Immature natural killer cell (primary cell): ENCODE measurements at regions not wholly inside any gene's neighbourhood (a gene's known extent, or its start where the extent isn't known, plus 50 kb on each side); places are given as distances from the start of the nearest gene placed in this dataset.

Experiments
- DNase-seq, 3 donors: peaks; one replicate each; pipeline ENCODE4 v3.0.0; 2022; ENCODE audit warnings: mixed read lengths in 1 of 3
- H3K27ac Mint-ChIP-seq, 6 donors: one replicate each; pipeline ENCODE4 v1.8.0; 2020; ENCODE audit warnings: mixed read lengths in 6 of 6, mild to moderate bottlenecking in 5 of 6, inconsistent platforms in 4 of 6, moderate library complexity in 3 of 6
- H3K27me3 Mint-ChIP-seq, 3 donors: one replicate each; pipeline ENCODE4 v1.8.0; 2020 to 2021; ENCODE audit warnings: low read depth in 3 of 3, mild to moderate bottlenecking in 3 of 3, mixed read lengths in 3 of 3, moderate library complexity in 3 of 3, inconsistent platforms in 1 of 3
- H3K36me3 Mint-ChIP-seq, 3 donors: one replicate each; pipeline ENCODE4 v1.8.0; 2020; ENCODE audit warnings: mixed read lengths in 3 of 3, inconsistent platforms in 2 of 3, mild to moderate bottlenecking in 2 of 3
- H3K4me1 Mint-ChIP-seq, 2 donors: one replicate each; pipeline ENCODE4 v1.8.0; 2020; ENCODE audit warnings: inconsistent platforms in 2 of 2, mild to moderate bottlenecking in 2 of 2, mixed read lengths in 2 of 2, moderate library complexity in 1 of 2
- H3K4me3 Mint-ChIP-seq, 5 donors: one replicate each; pipeline ENCODE4 v1.8.0; 2020; ENCODE audit warnings: mild to moderate bottlenecking in 5 of 5, mixed read lengths in 5 of 5, inconsistent platforms in 3 of 5, moderate library complexity in 3 of 5
- H3K9me3 Mint-ChIP-seq, 6 donors: one replicate each; pipeline ENCODE4 v1.8.0; 2020; ENCODE audit warnings: mild to moderate bottlenecking in 6 of 6, mixed read lengths in 6 of 6, inconsistent platforms in 4 of 6, moderate library complexity in 3 of 6

DNA sequence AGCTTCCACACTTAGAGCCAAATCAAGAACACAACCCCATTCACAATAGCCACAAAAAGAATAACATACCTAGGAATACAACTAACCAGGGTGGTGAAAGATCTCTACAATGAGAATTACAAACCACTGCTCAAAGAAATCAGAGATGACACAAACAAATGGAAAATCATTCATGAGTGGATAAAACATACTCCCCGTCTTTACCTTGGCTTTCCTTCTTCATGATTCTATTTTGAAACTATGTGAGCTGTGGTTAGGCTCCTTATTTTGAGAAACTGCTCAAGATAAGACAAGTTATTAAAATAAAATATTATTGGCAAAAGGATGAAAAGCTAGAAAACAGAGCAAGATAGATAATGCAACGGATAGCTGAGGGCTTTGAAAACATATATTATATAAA, 598.1 kb upstream of the FAT1 start:
- H3K4me1 Mint-ChIP-seq: no peaks in the 10 kb centered on the region
- no peaks in the 10 kb centered on the region for H3K27me3 Mint-ChIP-seq
- no peak overlapping the region for H3K27ac Mint-ChIP-seq
- no peaks in the 10 kb centered on the region for H3K36me3 Mint-ChIP-seq
- DNase-seq: no peak
- H3K4me3 Mint-ChIP-seq: no peak overlapping the region
- H3K9me3 Mint-ChIP-seq: peaks cover 7 to 50% (median 14%) of the 10 kb centered on the region in 6 donors

DNA sequence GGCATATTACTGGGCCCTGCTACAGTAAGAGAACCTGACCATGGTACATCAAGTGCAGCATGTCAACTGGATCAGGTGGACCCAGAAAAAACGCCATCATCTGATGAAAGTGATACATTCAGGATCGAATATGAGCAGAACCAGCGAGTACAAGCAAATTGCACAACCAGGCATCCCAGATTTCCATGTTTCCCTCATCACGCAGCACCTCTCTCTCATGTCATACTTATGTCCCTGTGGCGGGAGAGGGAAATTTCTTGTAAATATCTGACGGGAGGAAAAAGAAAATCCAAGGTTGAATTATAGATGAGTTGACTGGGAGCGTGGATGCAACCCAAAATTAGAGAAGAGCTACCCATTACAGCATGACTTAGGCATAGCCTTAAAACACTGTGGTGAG, 608.5 kb upstream of the FAT1 start:
- Mint-ChIP-seq H3K36me3 (no peaks in the 10 kb centered on the region), H3K4me3 (no peak overlapping the region), H3K9me3 (peaks cover 8 to 62% (median 29%) of the 10 kb centered on the region in 6 donors), H3K4me1 (no peaks in the 10 kb centered on the region), H3K27ac (no peak overlapping the region), H3K27me3 (no peaks in the 10 kb centered on the region)
- DNase-seq: no peak

DNA sequence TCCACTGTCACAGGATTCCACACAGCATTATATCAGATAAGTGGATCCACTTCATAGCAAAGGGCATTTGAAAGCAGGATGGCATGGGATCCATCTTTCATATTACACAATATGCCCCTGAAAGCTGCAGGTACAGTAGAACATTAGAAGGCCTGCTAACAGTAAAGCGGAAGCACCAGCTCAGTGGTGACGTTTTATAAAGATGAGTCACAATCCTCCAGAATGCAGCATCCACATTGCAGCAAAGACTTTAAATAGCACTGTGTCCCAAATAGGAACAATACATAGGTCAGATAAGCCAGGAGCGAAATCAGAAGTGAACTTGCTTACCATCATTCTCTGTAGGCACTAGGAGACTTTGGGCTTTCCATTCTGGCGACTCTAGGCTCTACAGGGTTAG, 609.5 kb upstream of the FAT1 start:
- Mint-ChIP-seq H3K36me3 (no peaks in the 10 kb centered on the region), H3K27me3 (no peaks in the 10 kb centered on the region), H3K4me1 (no peaks in the 10 kb centered on the region), H3K9me3 (peaks cover 8 to 57% (median 31%) of the 10 kb centered on the region in 6 donors), H3K4me3 (no peak overlapping the region), H3K27ac (no peak overlapping the region)
- no peak for DNase-seq

DNA sequence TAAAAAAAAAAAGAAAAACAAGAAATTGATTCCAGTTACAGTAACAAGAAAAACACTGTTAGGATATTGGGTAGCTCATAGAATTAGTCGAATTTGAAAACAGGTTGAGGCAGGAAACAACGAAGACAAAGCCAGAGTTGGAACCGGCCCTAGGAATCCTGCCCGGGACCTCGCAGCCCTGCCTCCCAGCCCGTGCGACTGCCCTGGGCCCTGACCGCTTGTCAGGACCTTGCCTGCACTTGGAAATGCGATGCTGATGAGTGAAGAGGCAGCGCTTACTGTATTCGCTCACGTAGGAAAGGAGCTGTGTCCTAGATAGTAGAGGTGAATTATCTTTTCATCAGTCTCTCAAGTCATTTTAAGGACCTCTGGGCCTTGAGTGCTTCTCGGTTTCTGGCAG, 611.7 kb upstream of the FAT1 start:
- H3K27ac Mint-ChIP-seq: no peak overlapping the region
- no peaks in the 10 kb centered on the region for H3K27me3 Mint-ChIP-seq
- H3K36me3 Mint-ChIP-seq: no peaks in the 10 kb centered on the region
- H3K9me3 Mint-ChIP-seq: peaks cover 11 to 43% (median 31%) of the 10 kb centered on the region in 6 donors
- H3K4me3 Mint-ChIP-seq: no peak overlapping the region
- no peaks in the 10 kb centered on the region for H3K4me1 Mint-ChIP-seq
- DNase-seq: no peak

DNA sequence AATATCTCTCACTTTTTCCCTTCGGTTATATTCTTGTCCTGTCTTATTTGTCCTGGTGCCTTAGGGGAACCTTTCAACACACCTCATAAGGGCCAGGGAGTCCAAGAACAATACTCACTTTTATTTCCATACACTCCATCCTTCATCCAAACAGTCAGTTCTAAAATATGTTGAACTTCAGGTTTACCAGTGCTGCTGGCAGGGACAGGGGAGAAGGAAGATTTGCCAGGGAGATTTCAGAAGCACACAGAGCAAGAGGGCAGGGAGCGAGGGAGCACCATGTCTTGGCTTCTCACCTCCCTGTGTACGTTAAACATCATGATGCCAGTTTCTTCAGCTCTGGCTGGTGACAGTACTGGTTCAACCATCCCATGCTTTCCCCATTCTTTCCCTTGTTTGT, 631.1 kb upstream of the FAT1 start:
- Mint-ChIP-seq H3K36me3 (no peaks in the 10 kb centered on the region), H3K27ac (no peak overlapping the region), H3K9me3 (peaks cover 5 to 38% (median 32%) of the 10 kb centered on the region in 6 donors), H3K27me3 (peaks cover 0 to 2% (median 0%) of the 10 kb centered on the region in 3 donors), H3K4me3 (no peak overlapping the region), H3K4me1 (no peaks in the 10 kb centered on the region)
- DNase-seq: no peak

DNA sequence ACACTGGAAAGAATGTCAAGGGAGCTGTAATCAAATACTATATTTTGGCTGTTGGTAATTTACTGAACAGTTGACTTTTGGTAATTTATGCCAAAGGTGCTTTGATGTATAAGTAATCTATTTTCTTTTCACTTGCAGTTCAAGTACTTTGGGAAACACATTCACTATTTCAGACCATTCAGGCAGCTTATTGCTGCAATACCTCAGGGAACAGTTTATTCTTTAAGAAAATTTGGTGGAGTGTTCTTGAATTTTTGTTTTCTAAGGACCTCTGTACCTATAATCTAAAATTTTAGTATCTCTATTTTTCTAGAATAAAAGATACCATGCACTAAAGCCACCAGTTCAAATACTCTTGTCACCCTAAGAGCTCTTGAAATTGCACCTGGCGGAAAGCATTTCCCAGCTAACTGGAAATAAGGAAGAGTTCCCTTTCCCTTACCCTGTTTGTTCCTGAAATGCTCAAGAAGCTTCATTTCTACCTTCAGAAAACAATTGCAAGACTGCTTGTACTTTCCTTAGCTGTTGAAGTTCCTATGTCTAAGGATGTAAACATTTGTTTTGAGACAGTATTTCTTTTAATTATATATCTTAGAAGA, 633.5 kb upstream of the FAT1 start:
- DNase-seq: no peak
- H3K9me3 Mint-ChIP-seq: peaks cover 8 to 39% (median 31%) of the 10 kb centered on the region in 6 donors
- no peak overlapping the region for H3K4me3 Mint-ChIP-seq
- H3K36me3 Mint-ChIP-seq: no peaks in the 10 kb centered on the region
- H3K27me3 Mint-ChIP-seq: peaks cover 0 to 2% (median 0%) of the 10 kb centered on the region in 3 donors
- no peak overlapping the region for H3K27ac Mint-ChIP-seq
- no peaks in the 10 kb centered on the region for H3K4me1 Mint-ChIP-seq

DNA sequence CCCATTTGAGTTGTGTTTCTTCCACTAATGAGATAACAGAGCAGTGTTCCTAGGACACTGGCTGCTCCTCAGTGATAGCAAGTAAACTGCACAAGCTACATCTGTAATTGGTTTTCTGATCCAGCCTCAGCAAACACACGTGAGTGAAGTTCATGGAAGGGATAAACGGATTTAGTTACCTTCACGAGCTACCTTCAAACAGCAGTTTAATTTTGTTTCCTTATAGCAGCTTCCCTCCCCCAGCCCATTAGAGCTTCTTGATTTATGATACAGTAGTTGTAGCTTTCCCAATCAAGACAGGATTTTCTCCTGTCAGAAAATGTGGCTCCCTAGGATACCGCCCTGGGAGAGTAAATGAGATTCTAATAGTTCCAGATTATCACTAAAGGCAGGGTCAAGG, 634.2 kb upstream of the FAT1 start:
- Mint-ChIP-seq H3K36me3 (no peaks in the 10 kb centered on the region), H3K4me3 (no peak overlapping the region), H3K4me1 (no peaks in the 10 kb centered on the region), H3K9me3 (peaks cover 9 to 39% (median 29%) of the 10 kb centered on the region in 6 donors), H3K27ac (no peak overlapping the region), H3K27me3 (peaks cover 0 to 2% (median 0%) of the 10 kb centered on the region in 3 donors)
- no peak for DNase-seq

DNA sequence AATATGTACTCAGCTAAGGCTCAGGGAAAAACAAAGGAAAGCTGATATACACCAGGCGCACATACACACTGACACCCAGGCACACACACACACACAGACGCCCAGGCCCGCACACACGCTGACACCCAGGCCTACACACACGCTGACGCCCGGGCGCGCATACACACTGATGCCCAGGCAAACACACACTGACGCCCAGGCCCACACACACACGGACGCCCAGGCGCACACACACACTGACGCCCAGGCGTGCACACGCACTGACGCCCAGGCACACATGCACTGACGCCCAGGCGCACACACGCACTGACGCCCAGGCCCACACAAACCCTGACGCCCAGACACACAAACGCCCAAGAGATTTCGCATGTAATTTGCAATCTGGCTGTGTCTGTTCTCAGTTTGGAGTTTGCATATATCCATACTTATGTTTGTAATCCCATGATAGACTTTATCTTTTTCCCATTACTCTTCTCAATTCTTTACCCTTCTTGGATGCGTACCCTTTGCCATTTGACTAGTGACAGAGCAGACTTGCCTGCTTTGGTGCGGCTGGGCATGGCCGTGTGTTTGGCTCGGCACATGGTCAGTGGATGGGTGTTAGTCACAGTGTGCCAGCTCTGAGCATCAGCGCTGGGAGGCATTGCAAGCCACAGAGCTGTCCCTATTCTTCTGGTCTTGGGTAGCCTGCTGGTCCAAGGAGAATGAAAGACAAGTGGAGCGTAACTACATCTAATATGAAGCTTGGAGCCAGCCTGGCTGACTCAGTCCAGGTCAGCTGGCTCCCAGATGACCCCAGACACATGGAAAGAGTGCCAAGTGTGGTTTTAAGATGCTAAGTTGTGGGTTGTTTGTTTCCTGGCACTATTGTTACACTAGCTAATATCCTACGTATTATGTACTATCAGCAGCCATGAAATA, 632.4 kb upstream of the ZFP42 start:
- Mint-ChIP-seq H3K27me3 (peaks cover 0 to 2% (median 0%) of the 10 kb centered on the region in 3 donors), H3K36me3 (no peaks in the 10 kb centered on the region)

DNA sequence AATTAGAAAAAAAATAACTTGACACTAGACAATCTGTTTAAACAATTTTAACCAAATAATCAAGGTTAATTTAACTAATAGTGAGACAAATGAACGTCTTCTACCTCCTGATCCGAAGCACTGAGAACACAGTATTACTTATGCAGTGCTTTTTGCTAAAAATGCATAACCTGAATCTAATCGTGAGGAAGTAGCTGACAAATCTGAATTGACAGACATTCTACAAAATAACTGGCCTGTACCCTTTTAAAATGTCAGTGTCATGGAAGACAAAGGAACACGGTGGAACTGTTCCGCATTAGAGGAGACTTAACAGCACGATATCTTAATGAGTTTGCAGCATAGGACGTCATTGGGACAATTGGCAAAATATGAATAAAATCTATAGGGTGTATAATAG, 631.2 kb upstream of the ZFP42 start:
- Mint-ChIP-seq H3K27ac (no peak overlapping the region), H3K4me1 (no peaks in the 10 kb centered on the region), H3K4me3 (no peak overlapping the region), H3K27me3 (peaks cover 0 to 2% (median 0%) of the 10 kb centered on the region in 3 donors), H3K36me3 (no peaks in the 10 kb centered on the region), H3K9me3 (peaks cover 6 to 43% (median 28%) of the 10 kb centered on the region in 6 donors)
- DNase-seq: no peak

More for the DNA sequence above, 632.4 kb upstream of the ZFP42 start:
- Mint-ChIP-seq H3K27ac (no peak overlapping the region), H3K4me3 (no peak overlapping the region), H3K4me1 (no peaks in the 10 kb centered on the region), H3K9me3 (peaks cover 6 to 35% (median 26%) of the 10 kb centered on the region in 6 donors)
- DNase-seq: no peak

DNA sequence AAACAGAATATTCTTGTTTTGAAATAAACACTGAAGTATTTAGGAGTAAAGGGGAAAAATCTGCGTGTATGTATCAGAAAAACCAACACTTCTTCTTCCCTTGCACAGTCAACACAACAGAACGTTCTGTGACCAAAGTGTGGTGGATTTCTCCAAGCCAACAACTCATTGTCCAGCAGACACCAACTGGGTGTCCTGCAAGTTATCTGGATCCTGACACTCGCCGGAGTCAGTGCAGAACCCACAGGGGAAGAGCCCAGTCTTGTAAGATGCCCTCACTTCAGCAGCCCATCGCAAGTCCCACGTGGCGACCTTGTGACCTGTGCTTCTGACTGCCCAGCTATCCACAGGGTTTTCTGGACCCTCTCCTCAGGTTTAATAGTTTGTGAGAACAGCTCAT, 630.7 kb upstream of the ZFP42 start:
- Mint-ChIP-seq H3K36me3 (no peaks in the 10 kb centered on the region), H3K27ac (no peak overlapping the region), H3K4me3 (no peak overlapping the region), H3K27me3 (peaks cover 0 to 2% (median 0%) of the 10 kb centered on the region in 3 donors), H3K9me3 (peaks cover 6 to 40% (median 27%) of the 10 kb centered on the region in 6 donors), H3K4me1 (no peaks in the 10 kb centered on the region)
- DNase-seq: no peak

DNA sequence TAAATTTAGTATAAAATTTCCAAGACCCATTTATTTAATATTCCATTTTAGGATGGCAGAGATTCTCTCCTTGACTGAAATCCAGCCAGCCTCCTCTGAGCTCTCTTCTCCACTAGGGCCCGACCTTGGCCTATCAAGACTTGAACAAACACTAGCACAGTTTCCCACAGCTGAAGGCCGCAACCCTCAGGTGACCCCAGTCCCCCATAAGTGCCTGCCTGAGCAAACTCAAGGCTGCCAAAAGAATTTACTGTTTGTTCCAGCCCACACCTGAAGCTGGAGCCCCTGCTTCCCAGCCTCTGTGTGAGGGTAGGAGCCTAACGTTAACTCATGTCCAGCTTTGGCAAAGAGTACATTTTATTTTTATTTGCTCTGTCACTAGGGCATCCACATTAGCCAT, 629.0 kb upstream of the ZFP42 start:
- H3K27ac Mint-ChIP-seq: no peak overlapping the region
- H3K36me3 Mint-ChIP-seq: no peaks in the 10 kb centered on the region
- no peaks in the 10 kb centered on the region for H3K27me3 Mint-ChIP-seq
- no peak for DNase-seq
- peaks cover 5 to 51% (median 28%) of the 10 kb centered on the region in 6 donors for H3K9me3 Mint-ChIP-seq
- no peak overlapping the region for H3K4me3 Mint-ChIP-seq
- H3K4me1 Mint-ChIP-seq: no peaks in the 10 kb centered on the region

DNA sequence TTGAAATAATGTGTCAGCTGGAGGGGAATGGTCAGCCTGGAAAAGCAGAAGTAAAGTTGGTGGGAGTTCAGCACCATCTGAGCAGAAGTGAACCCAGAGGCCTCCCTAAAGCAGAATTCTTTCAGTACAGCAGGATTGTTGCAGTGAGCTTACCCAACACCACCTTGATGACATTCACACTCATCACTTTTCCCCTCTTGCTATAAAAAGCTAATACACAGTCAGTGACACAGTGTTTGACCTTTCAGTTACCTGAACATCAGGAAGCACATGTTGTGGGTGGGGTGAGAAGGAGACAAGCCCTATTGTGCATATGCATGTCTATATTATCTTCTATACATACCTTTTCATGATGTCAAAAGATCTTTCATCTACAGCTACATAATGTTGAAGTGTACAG, 624.7 kb upstream of the ZFP42 start:
- H3K27me3 Mint-ChIP-seq: no peaks in the 10 kb centered on the region
- peaks cover 13 to 65% (median 31%) of the 10 kb centered on the region in 6 donors for H3K9me3 Mint-ChIP-seq
- H3K4me3 Mint-ChIP-seq: no peak overlapping the region
- DNase-seq: no peak
- no peaks in the 10 kb centered on the region for H3K4me1 Mint-ChIP-seq
- H3K36me3 Mint-ChIP-seq: no peaks in the 10 kb centered on the region
- H3K27ac Mint-ChIP-seq: no peak overlapping the region

DNA sequence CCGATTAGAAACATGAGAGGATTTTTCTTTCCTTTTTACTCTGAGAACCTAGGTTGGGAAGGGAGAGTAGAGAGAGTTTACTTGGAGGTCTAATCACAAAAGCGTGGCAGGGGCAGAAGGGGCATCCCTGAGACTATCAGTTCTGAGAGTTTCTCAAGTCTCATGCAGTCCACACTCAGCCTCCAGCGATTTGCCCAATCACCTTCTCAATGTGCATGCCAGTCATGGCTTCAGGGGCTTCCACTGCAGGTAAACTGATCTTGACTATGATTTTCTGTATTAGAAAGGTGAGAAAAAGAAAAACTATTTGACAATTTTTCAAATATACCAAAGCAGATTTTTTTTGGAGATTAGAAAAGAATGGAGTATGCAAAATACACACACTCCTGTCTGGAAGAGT, 617.1 kb upstream of the ZFP42 start:
- Mint-ChIP-seq H3K4me3 (no peak overlapping the region), H3K27ac (no peak overlapping the region)

DNA sequence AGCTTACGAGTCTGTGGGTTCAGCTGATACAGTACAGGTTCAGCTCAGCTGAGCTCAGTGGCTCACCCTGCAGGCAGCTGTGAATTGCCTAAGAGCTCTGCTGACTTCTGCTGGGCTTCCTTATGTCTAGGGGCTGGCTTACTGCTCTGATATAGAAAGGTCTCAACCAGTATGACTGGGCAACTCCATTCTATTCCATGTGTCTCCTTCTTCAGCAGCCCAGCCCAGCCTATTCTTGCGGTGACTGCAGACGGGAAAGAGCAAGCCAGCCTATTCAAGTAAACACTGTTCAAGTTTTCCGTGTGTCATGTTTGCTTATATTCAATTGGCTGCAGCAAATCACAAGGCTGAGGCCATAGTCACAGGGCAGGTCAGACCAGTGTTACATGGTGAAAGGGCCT, 615.4 kb upstream of the ZFP42 start:
- Mint-ChIP-seq H3K9me3 (peaks cover 23 to 61% (median 33%) of the 10 kb centered on the region in 6 donors), H3K4me3 (no peak overlapping the region), H3K27ac (no peak overlapping the region), H3K4me1 (no peaks in the 10 kb centered on the region), H3K36me3 (no peaks in the 10 kb centered on the region), H3K27me3 (peaks cover 0 to 2% (median 0%) of the 10 kb centered on the region in 3 donors)
- DNase-seq: no peak

More for the DNA sequence above, 617.1 kb upstream of the ZFP42 start:
- Mint-ChIP-seq H3K27me3 (peaks cover 0 to 2% (median 0%) of the 10 kb centered on the region in 3 donors), H3K9me3 (peaks cover 25 to 61% (median 32%) of the 10 kb centered on the region in 6 donors), H3K4me1 (no peaks in the 10 kb centered on the region), H3K36me3 (no peaks in the 10 kb centered on the region)
- no peak for DNase-seq
